Prostate gland (tissue), 2 donors: ENCODE measurements at regions not wholly inside any gene's neighbourhood (a gene's known extent, or its start where the extent isn't known, plus 50 kb on each side); places are given as distances from the start of the nearest gene placed in this dataset.

Source experiments
- DNase-seq: peaks from one replicate; pipeline ENCODE4 v3.0.0-alpha.2; 2019; ENCODE audit warnings: low spot score
- H3K27ac ChIP-seq, 2 donors: fragments of 200-600 bp; sonication (generic); 2 replicates each; pipeline ENCODE4 v1.5.1; 2017 to 2019
- H3K27me3 ChIP-seq: fragments of 200-600 bp; sonication (generic); replicated peaks from 2 replicates; pipeline ENCODE4 v1.5.1; 2019; ENCODE audit not compliant: insufficient read depth
- H3K36me3 ChIP-seq, 2 donors: fragments of 200-600 bp; sonication (generic); 1 replicate in 1 of 2; 2 replicates in 1 of 2; pipeline versions ENCODE4 v1.5.1 to v1.8.1; 2017 to 2019
- H3K4me1 ChIP-seq: fragments of 200-600 bp; sonication (generic); replicated peaks from 2 replicates; pipeline ENCODE4 v1.5.1; 2019
- H3K4me3 ChIP-seq, 2 donors: fragments of 200-600 bp; sonication (generic); 2 replicates each; pipeline ENCODE4 v1.5.1; 2017 to 2019
- H3K9me3 ChIP-seq: fragments of 200-600 bp; sonication (generic); 2 replicates; pipeline ENCODE4 v1.5.1; 2017
- POLR2A ChIP-seq: fragments of 450-650 bp; IDR thresholded peaks from one replicate; pipeline ENCODE4 v1.6.1; 2016; ENCODE audit warnings: antibody characterized with exemption, mild to moderate bottlenecking
- POLR2AphosphoS5 ChIP-seq: sonication (generic); formaldehyde crosslinking; IDR thresholded peaks from one replicate; pipeline ENCODE4 v1.6.1; 2017; ENCODE audit warnings: antibody characterized with exemption
- WGBS: methylation state at CpG from one replicate; pipeline ENCODE4 v1.1.5; 2018; 5-methylcytosine and 5-hydroxymethylcytosine counted together
- intact Hi-C: fragments of 100-400 bp; cut with DNase I; formaldehyde crosslinking; loops from one replicate; pipeline ENCODE4 v1.14.2; 2022
- TF ChIP-seq, protein P1 (sequence below), 4 experiments: fragments of 200-600 bp in 2 of 4; fragments of 450-650 bp in 2 of 4; sonication (generic) in 2 of 4; IDR thresholded peaks; 1 replicate in 3 of 4; 2 replicates in 1 of 4; pipeline ENCODE4 v1.5.1; 2016 to 2019; ENCODE audit warnings: antibody characterized with exemption in 4 of 4, mild to moderate bottlenecking in 2 of 4, moderate library complexity in 2 of 4

GRCh38 chr1:199937161-199937560, 90.3 kb upstream of the NR5A2 start:
- WGBS: 88% methylated on average over 4 of the region's 4 CpGs
- Histone ChIP-seq H3K9me3 (no peaks in the 10 kb centered on the region), H3K4me1 (no peaks in the 10 kb centered on the region), H3K4me3 (no peak overlapping the region), H3K27ac (no peak overlapping the region), H3K27me3 (no peaks in the 10 kb centered on the region), H3K36me3 (no peaks in the 10 kb centered on the region)
- TF ChIP-seq, protein P1, sequence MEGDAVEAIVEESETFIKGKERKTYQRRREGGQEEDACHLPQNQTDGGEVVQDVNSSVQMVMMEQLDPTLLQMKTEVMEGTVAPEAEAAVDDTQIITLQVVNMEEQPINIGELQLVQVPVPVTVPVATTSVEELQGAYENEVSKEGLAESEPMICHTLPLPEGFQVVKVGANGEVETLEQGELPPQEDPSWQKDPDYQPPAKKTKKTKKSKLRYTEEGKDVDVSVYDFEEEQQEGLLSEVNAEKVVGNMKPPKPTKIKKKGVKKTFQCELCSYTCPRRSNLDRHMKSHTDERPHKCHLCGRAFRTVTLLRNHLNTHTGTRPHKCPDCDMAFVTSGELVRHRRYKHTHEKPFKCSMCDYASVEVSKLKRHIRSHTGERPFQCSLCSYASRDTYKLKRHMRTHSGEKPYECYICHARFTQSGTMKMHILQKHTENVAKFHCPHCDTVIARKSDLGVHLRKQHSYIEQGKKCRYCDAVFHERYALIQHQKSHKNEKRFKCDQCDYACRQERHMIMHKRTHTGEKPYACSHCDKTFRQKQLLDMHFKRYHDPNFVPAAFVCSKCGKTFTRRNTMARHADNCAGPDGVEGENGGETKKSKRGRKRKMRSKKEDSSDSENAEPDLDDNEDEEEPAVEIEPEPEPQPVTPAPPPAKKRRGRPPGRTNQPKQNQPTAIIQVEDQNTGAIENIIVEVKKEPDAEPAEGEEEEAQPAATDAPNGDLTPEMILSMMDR (IDR thresholded peaks at IDR 0.05): no peak
- TF ChIP-seq POLR2A (no peak), POLR2AphosphoS5 (no peak)
- intact Hi-C loops: no loop called here
- DNase-seq: no peak

- Histone ChIP-seq H3K27me3 (no peaks in the 10 kb centered on the region), H3K4me3 (no peak overlapping the region), H3K36me3 (no peaks in the 10 kb centered on the region), H3K9me3 (no peaks in the 10 kb centered on the region), H3K27ac (no peak overlapping the region), H3K4me1 (no peaks in the 10 kb centered on the region)
- TF ChIP-seq POLR2AphosphoS5 (no peak), POLR2A (no peak)
- TF ChIP-seq, protein P1 (IDR thresholded peaks at IDR 0.05): no peak
- WGBS: 74% methylated on average over 4 of the region's 4 CpGs
- DNase-seq: no peak
- intact Hi-C loops: no loop called here
These were observed 89.8 kb upstream of the NR5A2 start for GRCh38 chr1:199937661-199938060.

GRCh38 chr1:199944986-199945385, 82.5 kb upstream of the NR5A2 start:
- 79% methylated on average over 3 of the region's 3 CpGs for WGBS

GRCh38 chr1:199945591-199945990, 81.9 kb upstream of the NR5A2 start:
- 58% methylated on average over 1 of the region's 1 CpG for WGBS
- DNase-seq: no peak
- intact Hi-C loops: no loop called here
- no peaks in the 10 kb centered on the region for H3K27me3 ChIP-seq
- no peaks in the 10 kb centered on the region for H3K9me3 ChIP-seq
- no peak overlapping the region for H3K27ac ChIP-seq
- no peak overlapping the region for H3K4me3 ChIP-seq
- TF ChIP-seq POLR2A (no peak), POLR2AphosphoS5 (no peak)
- TF ChIP-seq, protein P1 (IDR thresholded peaks at IDR 0.05): no peak
- H3K36me3 ChIP-seq: no peaks in the 10 kb centered on the region
- H3K4me1 ChIP-seq: no peaks in the 10 kb centered on the region

More at GRCh38 chr1:199944986-199945385, 82.5 kb upstream of the NR5A2 start:
- TF ChIP-seq POLR2AphosphoS5 (no peak), POLR2A (no peak)
- TF ChIP-seq, protein P1 (IDR thresholded peaks at IDR 0.05): no peak
- Histone ChIP-seq H3K9me3 (no peaks in the 10 kb centered on the region), H3K27ac (no peak overlapping the region), H3K36me3 (no peaks in the 10 kb centered on the region), H3K4me3 (no peak overlapping the region), H3K4me1 (no peaks in the 10 kb centered on the region), H3K27me3 (no peaks in the 10 kb centered on the region)
- intact Hi-C loops: no loop called here
- DNase-seq: no peak

DNA sequence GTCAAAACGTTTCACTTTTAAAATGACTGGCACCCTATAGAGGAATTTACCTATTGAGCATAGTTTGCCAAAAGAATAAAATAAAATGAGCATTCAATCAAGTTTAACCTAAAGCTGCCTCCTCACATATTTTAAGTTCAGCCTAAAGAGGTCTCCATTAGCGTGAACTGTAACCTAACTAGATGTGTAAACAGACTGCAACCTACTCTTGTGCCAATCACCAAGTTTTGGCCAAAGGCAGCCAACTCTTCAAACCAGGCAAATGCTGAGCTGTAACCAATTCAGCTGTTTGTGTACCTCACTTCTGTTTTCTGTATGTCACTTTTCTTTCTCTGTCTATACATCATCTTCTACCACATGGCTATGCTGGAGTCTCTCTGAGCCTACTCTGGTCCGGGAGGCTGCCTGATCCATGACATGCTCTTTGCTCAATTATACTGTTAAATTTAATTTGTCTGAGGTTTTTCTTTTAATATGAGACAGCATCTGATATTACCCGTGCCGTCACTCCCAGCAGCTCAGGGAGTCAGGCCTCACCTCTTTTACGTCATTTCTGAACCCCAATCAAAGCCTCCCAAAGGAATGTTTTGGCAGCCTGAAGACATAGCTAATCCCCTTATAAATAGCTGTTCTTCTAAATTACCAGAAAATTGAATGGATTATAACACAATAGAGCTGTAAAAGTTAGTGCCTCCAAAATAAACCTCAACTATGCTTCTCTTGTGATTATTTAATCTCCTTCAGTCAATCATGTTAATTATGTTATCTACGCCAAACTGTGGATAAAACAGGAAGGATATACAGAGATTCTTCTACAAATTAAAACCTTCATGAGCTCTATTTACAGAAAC, 81.0 kb upstream of the NR5A2 start:
- H3K36me3 ChIP-seq: no peaks in the 10 kb centered on the region
- WGBS: 58% methylated on average over 7 of the region's 7 CpGs
- no peak overlapping the region for H3K4me3 ChIP-seq
- intact Hi-C loops: no loop called here
- TF ChIP-seq, protein P1 (IDR thresholded peaks at IDR 0.05): no peak
- no peak for TF ChIP-seq POLR2AphosphoS5
- no peak for TF ChIP-seq POLR2A
- H3K4me1 ChIP-seq: no peaks in the 10 kb centered on the region
- no peak overlapping the region for H3K27ac ChIP-seq
- no peak for DNase-seq
- H3K27me3 ChIP-seq: no peaks in the 10 kb centered on the region
- H3K9me3 ChIP-seq: no peaks in the 10 kb centered on the region
